Amygdala (tissue), 56 donors: ENCODE measurements at regions not wholly inside any gene's neighbourhood (a gene's known extent, or its start where the extent isn't known, plus 50 kb on each side); places are given as distances from the start of the nearest gene placed in this dataset.
"Not testable (repeated sequence)": the region's sequence is repeated elsewhere in the genome, so short reads cannot be mapped to it uniquely, and the experiment has no call there.

Experiments
- DNase-seq, 56 donors: peaks; one replicate each; lab custom pipeline; 2025; lab: John Stamatoyannopoulos, UW

GRCh38 chr10:25707976-25708671, 225.9 kb upstream of the MYO3A start:
- DNase-seq = no peak

GRCh38 chr10:25713894-25714240, 220.2 kb upstream of the MYO3A start:
- DNase-seq = no peak

- no peak for DNase-seq
Observed at GRCh38 chr10:25724241-25724640, 209.8 kb upstream of the MYO3A start.

- DNase-seq = peak in 7 of 56 donors; percentile 1 to 55 (median 14)
Observed at GRCh38 chr10:25725917-25726716, 207.9 kb upstream of the MYO3A start.

- no peak for DNase-seq
Observed at GRCh38 chr10:25738776-25739175, 195.3 kb upstream of the MYO3A start.

GRCh38 chr10:25743832-25744231, 190.2 kb upstream of the MYO3A start:
- no peak for DNase-seq

GRCh38 chr10:25744574-25744973, 189.5 kb upstream of the MYO3A start:
- no peak for DNase-seq

- DNase-seq = no peak
Observed at GRCh38 chr10:25745976-25746375, 188.1 kb upstream of the MYO3A start.

GRCh38 chr10:25747084-25747483, 186.9 kb upstream of the MYO3A start:
- no peak for DNase-seq

- DNase-seq = no peak
Observed at GRCh38 chr10:25748509-25748908, 185.5 kb upstream of the MYO3A start.

- DNase-seq = no peak
Observed at GRCh38 chr10:25753776-25754175, 180.3 kb upstream of the MYO3A start.

- DNase-seq = not testable (repeated sequence)
Observed at GRCh38 chr10:25755874-25756273, 178.2 kb upstream of the MYO3A start.

- no peak for DNase-seq
Observed at GRCh38 chr10:25756784-25757183, 177.2 kb upstream of the MYO3A start.

GRCh38 chr10:25758041-25758457, 176.0 kb upstream of the MYO3A start:
- DNase-seq = peak in 16 of 56 donors; percentile 0 to 43 (median 4)

- DNase-seq = no peak
Observed at GRCh38 chr10:25758511-25758910, 175.5 kb upstream of the MYO3A start.

GRCh38 chr10:25761937-25762336, 172.1 kb upstream of the MYO3A start:
- DNase-seq = no peak

GRCh38 chr10:25766213-25766612, 167.8 kb upstream of the MYO3A start:
- no peak for DNase-seq

- DNase-seq = no peak
Observed at GRCh38 chr10:25766687-25767221, 167.3 kb upstream of the MYO3A start.

GRCh38 chr10:25768167-25768566, 165.9 kb upstream of the MYO3A start:
- no peak for DNase-seq

- DNase-seq = no peak
Observed at GRCh38 chr10:25778646-25779045, 155.4 kb upstream of the MYO3A start.

- DNase-seq = no peak
Observed at GRCh38 chr10:25786161-25786560, 147.9 kb upstream of the MYO3A start.

GRCh38 chr10:25786899-25787298, 147.1 kb upstream of the MYO3A start:
- no peak for DNase-seq
